ENCODE measurements at regions not wholly inside any gene's neighbourhood (a gene's known extent, or its start where the extent isn't known, plus 50 kb on each side); places are given as distances from the start of the nearest gene placed in this dataset.
"Not testable (repeated sequence)": the region's sequence is repeated elsewhere in the genome, so short reads cannot be mapped to it uniquely, and the experiment has no call there.

GRCh38 chr10:29386342-29386999 is 97.6 kb downstream of the LYZL1 start:
- Mint-ChIP-seq H3K27me3 (peaks cover 4% of the 10 kb centered on the region), H3K9me3 (no peaks in the 10 kb centered on the region), H3K4me1 (no peaks in the 10 kb centered on the region), H3K27ac (no peak overlapping the region), H3K36me3 (ENCODE audit: low read depth) (no peaks in the 10 kb centered on the region), H3K4me3 (no peak overlapping the region)
- POLR2A ChIA-PET: no interaction called here
- ATAC-seq (ENCODE audit: low read depth): peak; percentile 49
- no peak for DNase-seq
- TF ChIP-seq CTCF (IDR thresholded peaks at IDR 0.05): peak; percentile 34
- CTCF ChIA-PET: interaction anchor here (0.6 to 1.4 kb wide), 6 partner anchors 10 to 1062 kb away, joined by 3 to 5 read pairs (median 4); no protein-coding TSS in a partner anchor
- intact Hi-C loops (cut with micrococcal nuclease): loop anchor here (1.0 to 2.0 kb wide), 3 partner anchors 63 to 204 kb away; no protein-coding TSS in a partner anchor

DNA sequence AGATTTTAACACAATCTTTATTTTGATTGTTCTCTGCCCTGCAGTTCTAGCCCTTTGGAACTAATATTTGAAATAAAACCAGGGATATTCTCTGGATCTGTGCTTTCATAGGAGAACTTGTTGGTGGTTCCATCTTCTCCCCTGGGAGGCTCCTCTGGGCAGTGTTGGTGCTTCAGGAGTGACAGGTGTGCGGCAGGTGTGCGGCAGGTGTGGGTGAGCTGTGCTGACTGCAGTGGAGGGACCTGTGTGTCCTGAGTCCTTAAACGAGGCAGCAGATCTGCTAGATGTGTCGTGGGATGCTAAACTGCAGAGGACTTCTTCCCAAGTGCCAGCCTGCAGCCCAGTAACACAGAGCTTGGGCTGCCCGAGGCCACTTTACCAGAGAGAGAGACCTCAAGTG is 98.4 kb downstream of the LYZL1 start:
- H3K36me3 Mint-ChIP-seq (ENCODE audit: low read depth): no peaks in the 10 kb centered on the region
- H3K4me1 Mint-ChIP-seq: no peaks in the 10 kb centered on the region
- H3K27me3 Mint-ChIP-seq: peaks cover 6% of the 10 kb centered on the region
- intact Hi-C loops (cut with micrococcal nuclease): loop anchor here (2.0 kb wide), 2 partner anchors 110 to 204 kb away; no protein-coding TSS in a partner anchor
- no peak for DNase-seq
- POLR2A ChIA-PET: no interaction called here
- H3K27ac Mint-ChIP-seq: no peak overlapping the region
- no peaks in the 10 kb centered on the region for H3K9me3 Mint-ChIP-seq
- no peak overlapping the region for H3K4me3 Mint-ChIP-seq
- no peak for ATAC-seq (ENCODE audit: low read depth)
- TF ChIP-seq CTCF (IDR thresholded peaks at IDR 0.05): no peak
- CTCF ChIA-PET: interaction anchor here (1.4 kb wide), 2 partner anchors 61 to 110 kb away, joined by 4 to 5 read pairs; no protein-coding TSS in a partner anchor

- DNase-seq; H3K9me3 Mint-ChIP-seq; H3K4me3 Mint-ChIP-seq; H3K4me1 Mint-ChIP-seq; ATAC-seq (ENCODE audit: low read depth); H3K36me3 Mint-ChIP-seq (ENCODE audit: low read depth); intact Hi-C loops (cut with micrococcal nuclease); H3K27me3 Mint-ChIP-seq; H3K27ac Mint-ChIP-seq; POLR2A ChIA-PET: not testable (repeated sequence)
- CTCF ChIA-PET: interaction anchor here (0.8 kb wide), 1 partner anchor 9 kb away, joined by 3 read pairs; no protein-coding TSS in a partner anchor
These were observed 99.2 kb downstream of the LYZL1 start for GRCh38 chr10:29388112-29388511.

DNA sequence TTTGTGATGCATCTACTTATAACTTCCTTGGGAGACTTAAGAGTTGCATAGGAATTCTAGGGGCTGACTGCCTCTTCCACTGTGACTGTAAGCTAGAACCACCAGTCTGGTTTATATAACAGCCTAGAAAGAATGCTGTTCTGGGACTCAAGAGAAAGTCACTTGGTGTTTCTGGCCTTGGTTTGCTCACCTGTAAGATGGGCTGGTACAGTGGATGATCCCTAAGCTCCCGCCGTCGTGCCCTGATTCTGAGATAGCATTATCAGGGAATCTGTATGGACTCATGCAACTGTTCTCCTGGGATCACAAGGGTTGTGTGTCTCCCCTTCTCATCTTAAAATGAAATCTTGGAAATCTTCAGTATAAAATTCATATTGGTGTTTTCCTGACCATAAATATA is 100.6 kb downstream of the LYZL1 start:
- intact Hi-C loops (cut with micrococcal nuclease): no loop called here
- CTCF ChIA-PET: no interaction called here
- H3K36me3 Mint-ChIP-seq (ENCODE audit: low read depth): no peaks in the 10 kb centered on the region
- POLR2A ChIA-PET: no interaction called here
- TF ChIP-seq CTCF (IDR thresholded peaks at IDR 0.05): no peak
- H3K4me1 Mint-ChIP-seq: no peaks in the 10 kb centered on the region
- ATAC-seq (ENCODE audit: low read depth): no peak
- no peak for DNase-seq
- no peaks in the 10 kb centered on the region for H3K9me3 Mint-ChIP-seq
- no peak overlapping the region for H3K27ac Mint-ChIP-seq
- peaks cover 7% of the 10 kb centered on the region for H3K27me3 Mint-ChIP-seq
- no peak overlapping the region for H3K4me3 Mint-ChIP-seq

- Mint-ChIP-seq H3K4me3 (no peak overlapping the region), H3K36me3 (ENCODE audit: low read depth) (no peaks in the 10 kb centered on the region), H3K27ac (no peak overlapping the region), H3K27me3 (peaks cover 7% of the 10 kb centered on the region), H3K9me3 (no peaks in the 10 kb centered on the region), H3K4me1 (no peaks in the 10 kb centered on the region)
- TF ChIP-seq CTCF (IDR thresholded peaks at IDR 0.05): no peak
- intact Hi-C loops (cut with micrococcal nuclease): no loop called here
- DNase-seq (no peak), ATAC-seq (ENCODE audit: low read depth) (no peak)
- POLR2A ChIA-PET: no interaction called here
- CTCF ChIA-PET: no interaction called here
These were observed 101.1 kb downstream of the LYZL1 start for GRCh38 chr10:29389935-29390334.
